ENCODE measurements at regions not wholly inside any gene's neighbourhood (a gene's known extent, or its start where the extent isn't known, plus 50 kb on each side); places are given as distances from the start of the nearest gene placed in this dataset.
A peak's percentile ranks its signal among the peaks of the same experiment; 100 is the strongest.

DNA sequence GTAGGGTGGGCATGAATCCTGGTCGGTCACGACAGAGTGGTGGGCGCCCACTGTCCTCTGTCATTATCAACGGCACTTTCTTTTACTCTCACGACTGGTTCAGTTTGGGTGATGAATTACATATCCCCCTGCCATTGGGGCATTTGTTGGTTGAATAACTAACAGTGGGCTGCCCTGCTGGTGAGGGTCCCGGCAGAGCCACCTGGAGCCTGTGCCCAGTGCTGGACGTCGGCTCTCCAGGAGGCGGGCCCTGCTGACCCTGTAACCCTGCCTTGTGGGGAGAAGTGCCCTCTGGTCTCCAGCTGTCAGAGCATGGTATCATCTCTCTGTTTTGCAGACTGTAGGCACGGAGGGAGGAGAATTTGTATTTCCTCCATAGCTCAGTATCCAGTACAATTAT, 199.1 kb downstream of the GLRX3 start:
- 82 to 84% methylated on average over 10 of the region's 10 CpGs for WGBS, 2 donors

DNA sequence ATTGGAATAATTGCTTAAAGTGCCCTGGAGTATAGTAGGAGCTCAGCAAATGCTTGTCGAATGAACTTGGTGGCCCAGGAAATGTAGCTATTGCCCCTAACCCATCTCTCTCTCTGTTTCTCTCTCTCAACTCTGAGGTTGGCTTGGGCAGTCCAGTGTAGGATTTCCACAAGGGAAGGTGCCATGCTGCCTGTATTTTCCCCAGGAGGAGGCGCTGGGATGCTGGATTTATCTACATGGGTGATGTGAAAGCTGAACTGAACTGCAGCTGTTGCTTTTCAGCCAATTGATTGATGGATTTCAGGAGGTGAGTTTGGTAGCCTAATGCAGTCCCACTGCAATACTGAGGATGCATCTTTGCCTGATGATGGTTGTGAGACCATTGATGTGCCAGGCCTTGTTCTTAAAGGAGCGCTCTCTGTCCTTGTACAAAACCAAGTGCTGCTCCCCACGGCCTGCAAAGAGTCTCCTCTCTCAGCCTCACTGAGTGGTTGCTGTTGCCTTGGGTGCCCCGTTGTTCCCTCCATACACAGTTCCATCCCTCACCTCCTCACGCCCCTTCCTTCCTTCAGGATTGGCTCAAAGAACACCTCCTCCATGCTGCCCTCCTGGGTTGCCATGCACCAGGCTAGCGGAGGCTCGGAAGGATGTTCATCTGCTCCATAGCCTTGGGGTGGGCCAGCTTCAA, 200.6 kb downstream of the GLRX3 start:
- H3K4me1 ChIP-seq = no peaks in the 10 kb centered on the region
- H3K9me3 ChIP-seq = no peaks in the 10 kb centered on the region
- no peak overlapping the region for H3K4me3 ChIP-seq
- no peaks in the 10 kb centered on the region for H3K36me3 ChIP-seq
- H3K27me3 ChIP-seq = peaks cover 0 to 19% (median 10%) of the 10 kb centered on the region in 7 donors
- intact Hi-C loops (cut with DNase I) = no loop called here
- TF ChIP-seq, protein P1, sequence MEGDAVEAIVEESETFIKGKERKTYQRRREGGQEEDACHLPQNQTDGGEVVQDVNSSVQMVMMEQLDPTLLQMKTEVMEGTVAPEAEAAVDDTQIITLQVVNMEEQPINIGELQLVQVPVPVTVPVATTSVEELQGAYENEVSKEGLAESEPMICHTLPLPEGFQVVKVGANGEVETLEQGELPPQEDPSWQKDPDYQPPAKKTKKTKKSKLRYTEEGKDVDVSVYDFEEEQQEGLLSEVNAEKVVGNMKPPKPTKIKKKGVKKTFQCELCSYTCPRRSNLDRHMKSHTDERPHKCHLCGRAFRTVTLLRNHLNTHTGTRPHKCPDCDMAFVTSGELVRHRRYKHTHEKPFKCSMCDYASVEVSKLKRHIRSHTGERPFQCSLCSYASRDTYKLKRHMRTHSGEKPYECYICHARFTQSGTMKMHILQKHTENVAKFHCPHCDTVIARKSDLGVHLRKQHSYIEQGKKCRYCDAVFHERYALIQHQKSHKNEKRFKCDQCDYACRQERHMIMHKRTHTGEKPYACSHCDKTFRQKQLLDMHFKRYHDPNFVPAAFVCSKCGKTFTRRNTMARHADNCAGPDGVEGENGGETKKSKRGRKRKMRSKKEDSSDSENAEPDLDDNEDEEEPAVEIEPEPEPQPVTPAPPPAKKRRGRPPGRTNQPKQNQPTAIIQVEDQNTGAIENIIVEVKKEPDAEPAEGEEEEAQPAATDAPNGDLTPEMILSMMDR (IDR thresholded peaks at IDR 0.05) = no peak
- no peak for ATAC-seq
- H3K27ac ChIP-seq = no peak overlapping the region
- WGBS, 2 donors = 73 to 76% methylated on average over 8 of the region's 8 CpGs
- DNase-seq = no peak

More for the DNA sequence above, 199.1 kb downstream of the GLRX3 start:
- intact Hi-C loops (cut with DNase I) = no loop called here
- H3K36me3 ChIP-seq = no peaks in the 10 kb centered on the region
- no peaks in the 10 kb centered on the region for H3K9me3 ChIP-seq
- ATAC-seq (peak in 1 of 8 donors; percentile 19), DNase-seq (no peak)
- H3K27ac ChIP-seq = no peak overlapping the region
- peaks cover 0 to 18% (median 10%) of the 10 kb centered on the region in 7 donors for H3K27me3 ChIP-seq
- H3K4me1 ChIP-seq = no peaks in the 10 kb centered on the region
- TF ChIP-seq, protein P1 (IDR thresholded peaks at IDR 0.05) = no peak
- no peak overlapping the region for H3K4me3 ChIP-seq

DNA sequence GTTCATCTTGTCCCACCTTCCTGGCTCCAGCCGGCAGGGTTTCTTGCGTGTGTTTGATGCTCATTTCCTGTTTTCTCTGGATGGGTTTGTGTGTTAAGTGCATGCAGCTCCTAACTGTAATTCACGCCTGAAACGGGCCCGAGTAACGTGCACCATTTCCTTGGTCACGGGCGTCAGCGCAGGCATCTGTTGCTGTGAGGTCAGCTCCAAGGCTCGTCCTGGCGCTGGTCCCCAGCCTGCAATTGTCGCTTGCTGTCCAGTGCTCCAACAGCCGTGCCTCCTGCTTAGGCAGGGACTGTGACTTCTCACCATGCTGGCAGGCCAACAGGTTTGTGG, 201.1 kb downstream of the GLRX3 start:
- Histone ChIP-seq H3K27me3 (peaks cover 0 to 24% (median 11%) of the 10 kb centered on the region in 7 donors), H3K9me3 (no peaks in the 10 kb centered on the region), H3K4me1 (no peaks in the 10 kb centered on the region), H3K4me3 (no peak overlapping the region), H3K36me3 (no peaks in the 10 kb centered on the region), H3K27ac (no peak overlapping the region)
- TF ChIP-seq, protein P1 (IDR thresholded peaks at IDR 0.05) = no peak
- no peak for DNase-seq
- WGBS, 2 donors = 81 to 82% methylated on average over 13 of the region's 13 CpGs
- intact Hi-C loops (cut with DNase I) = no loop called here
- no peak for ATAC-seq

DNA sequence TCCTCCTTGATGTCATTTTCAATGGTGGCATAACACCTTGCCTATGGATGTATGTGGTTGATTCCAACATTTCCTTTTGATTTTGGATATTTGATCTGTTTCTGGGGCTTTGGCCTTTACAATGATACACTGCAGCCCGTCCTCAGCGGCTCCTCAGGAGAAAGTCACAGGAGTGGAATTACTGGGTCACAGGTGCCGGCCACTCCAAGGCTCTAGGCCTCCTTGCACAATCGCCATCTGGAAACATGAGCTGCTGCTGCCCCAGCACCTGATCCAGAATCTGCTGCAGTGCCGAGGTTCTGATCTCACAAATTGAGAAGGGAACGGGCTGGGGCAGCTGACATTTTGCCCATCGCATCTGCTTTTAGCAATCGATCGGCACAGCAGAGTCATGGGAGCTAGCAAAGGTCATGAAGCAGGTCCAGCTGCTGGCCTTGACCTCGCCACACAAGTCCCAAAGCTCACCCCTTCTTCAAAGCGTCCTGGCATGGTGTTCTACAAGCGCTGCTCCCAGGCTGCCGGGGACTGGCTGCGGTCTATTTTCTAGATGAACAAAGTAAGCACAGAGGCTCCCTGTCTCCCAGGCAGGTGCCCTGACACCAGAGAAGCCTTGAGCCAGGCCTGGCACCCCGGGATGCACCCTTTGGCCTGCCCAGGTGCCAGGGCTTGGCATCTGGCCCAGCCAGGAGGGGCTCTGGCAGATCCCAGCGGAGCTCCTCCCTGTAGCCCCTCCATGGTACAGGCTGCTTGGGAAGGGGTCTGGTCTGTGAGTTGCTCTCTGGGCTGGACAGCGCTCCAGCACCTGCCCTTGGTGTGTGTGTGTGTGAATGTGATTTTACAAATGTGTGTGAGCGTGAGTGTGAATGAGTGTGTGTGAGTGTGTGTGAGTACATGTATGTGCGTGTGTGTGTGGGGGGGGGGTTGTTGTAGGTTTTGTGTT, 201.8 kb downstream of the GLRX3 start:
- WGBS, 2 donors = 80 to 88% methylated on average over 19 of the region's 19 CpGs
- intact Hi-C loops (cut with DNase I) = no loop called here
- no peaks in the 10 kb centered on the region for H3K9me3 ChIP-seq
- H3K27me3 ChIP-seq = peaks cover 0 to 29% (median 12%) of the 10 kb centered on the region in 7 donors
- no peak overlapping the region for H3K4me3 ChIP-seq
- no peaks in the 10 kb centered on the region for H3K36me3 ChIP-seq
- no peak overlapping the region for H3K27ac ChIP-seq
- TF ChIP-seq, protein P1 (IDR thresholded peaks at IDR 0.05) = no peak
- DNase-seq (no peak), ATAC-seq (no peak)
- H3K4me1 ChIP-seq = no peaks in the 10 kb centered on the region
